ENCODE measurements at regions not wholly inside any gene's neighbourhood (a gene's known extent, or its start where the extent isn't known, plus 50 kb on each side); places are given as distances from the start of the nearest gene placed in this dataset.

GRCh38 chr14:101453225-101453624, 108.1 kb upstream of the DIO3 start:
- no peak overlapping the region for H2AFZ ChIP-seq (ENCODE audit: low read length)
- TF ChIP-seq CTCF (IDR thresholded peaks at IDR 0.05; ENCODE audit: extremely low read depth, low read depth, low read length), result no peak
- H3K79me2 ChIP-seq (ENCODE audit: insufficient read depth, low read length), result no peaks in the 10 kb centered on the region
- no peaks in the 10 kb centered on the region for H3K4me1 ChIP-seq (ENCODE audit: insufficient read depth, low read length)
- peaks cover 36% of the 10 kb centered on the region for H3K27me3 ChIP-seq (ENCODE audit: insufficient read depth, low read length)
- no peaks in the 10 kb centered on the region for H3K36me3 ChIP-seq (ENCODE audit: insufficient read depth, low read length)
- no peak overlapping the region for H3K4me2 ChIP-seq (ENCODE audit: insufficient read depth, low read length)
- H3K4me3 ChIP-seq (ENCODE audit: insufficient read depth, low read length), result no peak overlapping the region
- H3K9me3 ChIP-seq (ENCODE audit: low read depth, low read length), result no peaks in the 10 kb centered on the region
- no peak for DNase-seq (ENCODE audit: insufficient read length, low spot score, missing footprints)
- no peak overlapping the region for H3K27ac ChIP-seq (ENCODE audit: low read depth, low read length)
- no peaks in the 10 kb centered on the region for H4K20me1 ChIP-seq (ENCODE audit: insufficient read depth, low read length)

- Histone ChIP-seq H3K27ac (ENCODE audit: low read depth, low read length) (no peak overlapping the region), H3K4me2 (ENCODE audit: insufficient read depth, low read length) (no peak overlapping the region), H3K36me3 (ENCODE audit: insufficient read depth, low read length) (no peaks in the 10 kb centered on the region), H2AFZ (ENCODE audit: low read length) (no peak overlapping the region), H3K4me1 (ENCODE audit: insufficient read depth, low read length) (no peaks in the 10 kb centered on the region), H3K4me3 (ENCODE audit: insufficient read depth, low read length) (no peak overlapping the region), H3K27me3 (ENCODE audit: insufficient read depth, low read length) (peaks cover 45% of the 10 kb centered on the region), H3K79me2 (ENCODE audit: insufficient read depth, low read length) (no peaks in the 10 kb centered on the region), H3K9me3 (ENCODE audit: low read depth, low read length) (no peaks in the 10 kb centered on the region), H4K20me1 (ENCODE audit: insufficient read depth, low read length) (no peaks in the 10 kb centered on the region)
- TF ChIP-seq CTCF (IDR thresholded peaks at IDR 0.05; ENCODE audit: extremely low read depth, low read depth, low read length), result no peak
- DNase-seq (ENCODE audit: insufficient read length, low spot score, missing footprints), result no peak
Observed at GRCh38 chr14:101454229-101454628, 107.1 kb upstream of the DIO3 start.

GRCh38 chr14:101456246-101457175, 104.8 kb upstream of the DIO3 start:
- H3K79me2 ChIP-seq (ENCODE audit: insufficient read depth, low read length), result no peaks in the 10 kb centered on the region
- H3K36me3 ChIP-seq (ENCODE audit: insufficient read depth, low read length), result no peaks in the 10 kb centered on the region
- H3K4me1 ChIP-seq (ENCODE audit: insufficient read depth, low read length), result no peaks in the 10 kb centered on the region
- H4K20me1 ChIP-seq (ENCODE audit: insufficient read depth, low read length), result no peaks in the 10 kb centered on the region
- peaks cover 62% of the 10 kb centered on the region for H3K27me3 ChIP-seq (ENCODE audit: insufficient read depth, low read length)
- no peak overlapping the region for H3K4me2 ChIP-seq (ENCODE audit: insufficient read depth, low read length)
- no peak overlapping the region for H3K4me3 ChIP-seq (ENCODE audit: insufficient read depth, low read length)
- no peak for TF ChIP-seq CTCF (IDR thresholded peaks at IDR 0.05; ENCODE audit: extremely low read depth, low read depth, low read length)
- H3K27ac ChIP-seq (ENCODE audit: low read depth, low read length), result no peak overlapping the region
- H2AFZ ChIP-seq (ENCODE audit: low read length), result no peak overlapping the region
- no peaks in the 10 kb centered on the region for H3K9me3 ChIP-seq (ENCODE audit: low read depth, low read length)
- DNase-seq (ENCODE audit: insufficient read length, low spot score, missing footprints), result no peak

- no peak for TF ChIP-seq CTCF (IDR thresholded peaks at IDR 0.05; ENCODE audit: extremely low read depth, low read depth, low read length)
- H3K27me3 ChIP-seq (ENCODE audit: insufficient read depth, low read length), result peaks cover 62% of the 10 kb centered on the region
- no peak for DNase-seq (ENCODE audit: insufficient read length, low spot score, missing footprints)
Observed at GRCh38 chr14:101457301-101457935, 103.9 kb upstream of the DIO3 start.

More at GRCh38 chr14:101457301-101457935, 103.9 kb upstream of the DIO3 start:
- no peak overlapping the region for H3K27ac ChIP-seq (ENCODE audit: low read depth, low read length)
- H3K9me3 ChIP-seq (ENCODE audit: low read depth, low read length), result no peaks in the 10 kb centered on the region
- no peak overlapping the region for H2AFZ ChIP-seq (ENCODE audit: low read length)
- no peaks in the 10 kb centered on the region for H3K79me2 ChIP-seq (ENCODE audit: insufficient read depth, low read length)
- H3K4me2 ChIP-seq (ENCODE audit: insufficient read depth, low read length), result no peak overlapping the region
- H3K4me1 ChIP-seq (ENCODE audit: insufficient read depth, low read length), result no peaks in the 10 kb centered on the region
- no peaks in the 10 kb centered on the region for H3K36me3 ChIP-seq (ENCODE audit: insufficient read depth, low read length)
- H3K4me3 ChIP-seq (ENCODE audit: insufficient read depth, low read length), result no peak overlapping the region
- H4K20me1 ChIP-seq (ENCODE audit: insufficient read depth, low read length), result no peaks in the 10 kb centered on the region
